HEK293T (cell line): ENCODE measurements at regions not wholly inside any gene's neighbourhood (a gene's known extent, or its start where the extent isn't known, plus 50 kb on each side); places are given as distances from the start of the nearest gene placed in this dataset.

Source experiments
- CTCF ChIA-PET: fragments of 350-600 bp; formaldehyde crosslinking; extraction: SDS; loops from one replicate; lab custom pipeline; 2021; ENCODE audit warnings: antibody characterized with exemption, inconsistent platforms; lab: Yijun Ruan, JAX
- POLR2A ChIA-PET: fragments of 350-600 bp; formaldehyde crosslinking; extraction: SDS; loops from one replicate; lab custom pipeline; 2020; ENCODE audit warnings: antibody characterized with exemption, inconsistent platforms; lab: Yijun Ruan, JAX
- DNase-seq: peaks from one replicate; pipeline ENCODE4 v3.0.0; 2012; ENCODE audit warnings: mixed read lengths; ENCODE audit errors: extremely low spot score
- ARNT ChIP-seq: fragments of 450-650 bp; IDR thresholded peaks from 2 replicates; pipeline ENCODE4 v1.6.1; 2017; ENCODE audit warnings: mild to moderate bottlenecking
- BHLHE40 ChIP-seq: fragments of 450-650 bp; IDR thresholded peaks from 2 replicates; pipeline ENCODE4 v1.6.1; 2016; ENCODE audit warnings: mild to moderate bottlenecking, moderate library complexity, borderline replicate concordance
- CTBP1 ChIP-seq: fragments of 450-650 bp; IDR thresholded peaks from 2 replicates; pipeline ENCODE4 v1.6.1; 2016; ENCODE audit warnings: borderline replicate concordance
- ELF4 ChIP-seq: fragments of 450-650 bp; IDR thresholded peaks from 2 replicates; pipeline ENCODE4 v1.6.1; 2017; ENCODE audit warnings: antibody characterized with exemption
- FOXA1 ChIP-seq: fragments of 450-650 bp; IDR thresholded peaks from 2 replicates; pipeline ENCODE4 v1.6.1; 2016; ENCODE audit warnings: mild to moderate bottlenecking
- FOXK2 ChIP-seq: fragments of 450-650 bp; IDR thresholded peaks from 2 replicates; pipeline ENCODE4 v1.6.1; 2016; ENCODE audit warnings: mild to moderate bottlenecking
- FOXM1 ChIP-seq: fragments of 450-650 bp; IDR thresholded peaks from 2 replicates; pipeline ENCODE4 v1.6.1; 2017; ENCODE audit warnings: mild to moderate bottlenecking, borderline replicate concordance
- HDGF ChIP-seq: fragments of 450-650 bp; IDR thresholded peaks from 2 replicates; pipeline ENCODE4 v1.6.1; 2017; ENCODE audit warnings: antibody characterized with exemption, borderline replicate concordance
- L3MBTL2 ChIP-seq: fragments of 450-650 bp; conservative IDR thresholded peaks from 2 replicates; pipeline ENCODE4 v1.6.1; 2016; ENCODE audit warnings: mild to moderate bottlenecking
- LEF1 ChIP-seq: fragments of 450-650 bp; IDR thresholded peaks from 2 replicates; pipeline ENCODE4 v1.6.1; 2017; ENCODE audit warnings: mild to moderate bottlenecking, borderline replicate concordance
- NFRKB ChIP-seq: fragments of 450-650 bp; IDR thresholded peaks from 2 replicates; pipeline ENCODE4 v1.6.1; 2016; ENCODE audit warnings: mild to moderate bottlenecking, moderate library complexity
- PKNOX1 ChIP-seq: fragments of 450-650 bp; IDR thresholded peaks from 2 replicates; pipeline ENCODE4 v1.6.1; 2016
- SP1 ChIP-seq: fragments of 450-650 bp; IDR thresholded peaks from 2 replicates; pipeline ENCODE4 v1.6.1; 2017
- SUZ12 ChIP-seq: fragments of 450-650 bp; IDR thresholded peaks from 2 replicates; pipeline ENCODE4 v1.6.1; 2016; ENCODE audit warnings: mild to moderate bottlenecking
- TARDBP ChIP-seq: fragments of 450-650 bp; IDR thresholded peaks from 2 replicates; pipeline ENCODE4 v1.6.1; 2016
- ZNF384 ChIP-seq: fragments of 450-650 bp; IDR thresholded peaks from 2 replicates; pipeline ENCODE4 v1.6.1; 2016

GRCh38 chr1:83693427-83694126 is 305.4 kb downstream of the TTLL7 start:
- ChIA-PET POLR2A (no interaction called here), CTCF (interaction anchor here (0.6 kb wide), 2 partner anchors 40 to 157 kb away, joined by 3 read pairs; no protein-coding TSS in a partner anchor)
- peak; percentile 22 for DNase-seq
- TF ChIP-seq SP1 (no peak), ARNT (no peak), FOXM1 (no peak), L3MBTL2 (no peak), NFRKB (no peak), CTBP1 (no peak), SUZ12 (no peak), ELF4 (no peak), FOXA1 (no peak), ZNF384 (no peak), TARDBP (no peak), BHLHE40 (no peak), FOXK2 (no peak), LEF1 (no peak), PKNOX1 (no peak), HDGF (no peak)

- CTCF ChIA-PET = no interaction called here
- POLR2A ChIA-PET = interaction anchor here (0.6 kb wide), 1 partner anchor 52 kb away, joined by 3 read pairs; no protein-coding TSS in a partner anchor
- TF ChIP-seq SP1 (no peak), TARDBP (no peak), CTBP1 (peak; percentile 80; the same call in 1 of the 2 replicates), SUZ12 (no peak), LEF1 (no peak), PKNOX1 (peak; percentile 97), ZNF384 (no peak), NFRKB (no peak), ARNT (peak; percentile 7; the same call in 1 of the 2 replicates), FOXA1 (no peak), FOXM1 (no peak), L3MBTL2 (peak; percentile 53)
- DNase-seq = peak; percentile 66
Observed at GRCh38 chr1:83692524-83693381, 306.2 kb downstream of the TTLL7 start.

GRCh38 chr1:83691953-83692500 is 306.9 kb downstream of the TTLL7 start:
- ChIA-PET POLR2A (no interaction called here), CTCF (no interaction called here)
- TF ChIP-seq LEF1 (no peak), FOXA1 (no peak), FOXM1 (no peak), PKNOX1 (no peak), SUZ12 (no peak), ARNT (no peak), ELF4 (no peak)
- no peak for DNase-seq

GRCh38 chr1:83689921-83690868 is 308.7 kb downstream of the TTLL7 start:
- POLR2A ChIA-PET = no interaction called here
- no peak for TF ChIP-seq SUZ12
- TF ChIP-seq ELF4 = no peak
- TF ChIP-seq SP1 = no peak
- TF ChIP-seq FOXK2 = no peak
- no peak for TF ChIP-seq PKNOX1
- TF ChIP-seq NFRKB = no peak
- no peak for TF ChIP-seq L3MBTL2
- no peak for TF ChIP-seq HDGF
- no peak for TF ChIP-seq FOXA1
- TF ChIP-seq LEF1 = no peak
- no peak for TF ChIP-seq BHLHE40
- no peak for TF ChIP-seq ARNT
- no peak for DNase-seq
- CTCF ChIA-PET = no interaction called here
